Mesenchymal stem cell (in vitro differentiated cells and primary cell): ENCODE measurements at regions not wholly inside any gene's neighbourhood (a gene's known extent, or its start where the extent isn't known, plus 50 kb on each side); places are given as distances from the start of the nearest gene placed in this dataset.

Source experiments
- DNase-seq: peaks from one replicate; pipeline ENCODE4 v3.0.0-alpha.2; 2013
- H2AFZ ChIP-seq: one replicate; pipeline ENCODE4 v1.6.1; 2013; ENCODE audit warnings: low read depth, mild to moderate bottlenecking, control low read depth, inconsistent platforms, low read length, moderate library complexity
- H2AK5ac ChIP-seq: 2 replicates; pipeline ENCODE4 v1.6.1; 2013; ENCODE audit warnings: low read length, moderate library complexity, mild to moderate bottlenecking, inconsistent platforms; ENCODE audit not compliant: severe bottlenecking
- H2BK120ac ChIP-seq: one replicate; pipeline ENCODE4 v1.6.1; 2013; ENCODE audit warnings: low read depth, mild to moderate bottlenecking, inconsistent platforms, low read length, moderate library complexity
- H2BK12ac ChIP-seq, 2 experiments: one replicate each; pipeline ENCODE4 v1.6.1; 2013; ENCODE audit warnings: inconsistent platforms in 2 of 2, low read length in 2 of 2, mild to moderate bottlenecking in 2 of 2, moderate library complexity in 2 of 2, control low read depth in 1 of 2
- H2BK15ac ChIP-seq: one replicate; pipeline ENCODE4 v1.6.1; 2013; ENCODE audit warnings: mild to moderate bottlenecking, low read depth, inconsistent platforms; ENCODE audit not compliant: poor library complexity, severe bottlenecking
- H2BK5ac ChIP-seq: 2 replicates; pipeline ENCODE4 v1.6.1; 2013; ENCODE audit warnings: low read depth, mild to moderate bottlenecking, low read length, control low read depth, inconsistent platforms; ENCODE audit not compliant: poor library complexity, severe bottlenecking
- H3K14ac ChIP-seq, 2 experiments: one replicate each; pipeline ENCODE4 v1.6.1; 2013; ENCODE audit warnings: inconsistent platforms in 2 of 2, low read length in 2 of 2, control low read depth in 1 of 2, mild to moderate bottlenecking in 1 of 2, moderate library complexity in 1 of 2
- H3K18ac ChIP-seq, 2 experiments: one replicate each; pipeline ENCODE4 v1.6.1; 2013; ENCODE audit warnings: inconsistent platforms in 2 of 2, low read length in 2 of 2, control low read depth in 1 of 2, low read depth in 1 of 2, mild to moderate bottlenecking in 1 of 2
- H3K23ac ChIP-seq, 2 experiments: one replicate each; pipeline ENCODE4 v1.6.1; 2013; ENCODE audit warnings: inconsistent platforms in 2 of 2, low read length in 2 of 2, mild to moderate bottlenecking in 2 of 2, moderate library complexity in 2 of 2, control low read depth in 1 of 2
- H3K27ac ChIP-seq: 2 replicates; pipeline ENCODE4 v1.5.1; 2013; ENCODE audit warnings: mild to moderate bottlenecking, moderate library complexity, low read length, control low read depth, inconsistent platforms; ENCODE audit not compliant: poor library complexity, severe bottlenecking
- H3K27me3 ChIP-seq, 2 experiments: 2 replicates each; pipeline versions ENCODE4 v1.6.1 to v1.7.0; 2013; ENCODE audit warnings: low read length in 2 of 2, mild to moderate bottlenecking in 2 of 2, moderate library complexity in 2 of 2, control low read depth in 1 of 2, inconsistent platforms in 1 of 2; ENCODE audit not compliant: control insufficient read depth in 1 of 2, insufficient read depth in 1 of 2
- H3K36me3 ChIP-seq, 2 experiments: 2 replicates each; pipeline versions ENCODE4 v1.6.1 to v1.7.0; 2013; ENCODE audit warnings: low read length in 2 of 2, control low read depth in 1 of 2, inconsistent platforms in 1 of 2, low read depth in 1 of 2, mild to moderate bottlenecking in 1 of 2; ENCODE audit not compliant: insufficient read depth in 2 of 2, control insufficient read depth in 1 of 2
- H3K4ac ChIP-seq, 2 experiments: one replicate each; pipeline ENCODE4 v1.6.1; 2013; ENCODE audit warnings: inconsistent platforms in 2 of 2, low read length in 2 of 2, mild to moderate bottlenecking in 2 of 2, moderate library complexity in 2 of 2, control low read depth in 1 of 2, low read depth in 1 of 2
- H3K4me1 ChIP-seq: 2 replicates; pipeline ENCODE4 v1.6.1; 2013; ENCODE audit warnings: low read depth, low read length, control low read depth; ENCODE audit not compliant: control insufficient read depth, insufficient read depth
- H3K4me2 ChIP-seq: 2 replicates; pipeline ENCODE4 v1.6.1; 2013; ENCODE audit warnings: low read length, mild to moderate bottlenecking, inconsistent platforms; ENCODE audit not compliant: poor library complexity, severe bottlenecking
- H3K4me3 ChIP-seq, 2 experiments: 2 replicates each; pipeline versions ENCODE4 v1.5.1 to v1.7.0; 2013; ENCODE audit warnings: low read length in 2 of 2, mild to moderate bottlenecking in 2 of 2, control low read depth in 1 of 2, low read depth in 1 of 2; ENCODE audit not compliant: insufficient read depth in 1 of 2
- H3K79me1 ChIP-seq: replicated peaks from 2 replicates; pipeline ENCODE4 v1.6.1; 2013; ENCODE audit warnings: mild to moderate bottlenecking, control low read depth, low read length, inconsistent platforms; ENCODE audit not compliant: poor library complexity, severe bottlenecking
- H3K9ac ChIP-seq: 2 replicates; pipeline ENCODE4 v1.7.0; 2013; ENCODE audit warnings: mild to moderate bottlenecking, low read length, moderate library complexity
- H3K9me3 ChIP-seq: 2 replicates; pipeline ENCODE4 v1.7.0; 2013; ENCODE audit warnings: mild to moderate bottlenecking, low read length; ENCODE audit not compliant: control insufficient read depth
- H4K8ac ChIP-seq: one replicate; pipeline ENCODE4 v1.6.1; 2013; ENCODE audit warnings: inconsistent platforms, mild to moderate bottlenecking, low read length, moderate library complexity
- H4K91ac ChIP-seq: one replicate; pipeline ENCODE4 v1.6.1; 2013; ENCODE audit warnings: mild to moderate bottlenecking, low read length, inconsistent platforms
- WGBS: methylation state at CpG from one replicate; pipeline ENCODE4 v1.1.7; 2013; ENCODE audit warnings: mixed read lengths; 5-methylcytosine and 5-hydroxymethylcytosine counted together

DNA sequence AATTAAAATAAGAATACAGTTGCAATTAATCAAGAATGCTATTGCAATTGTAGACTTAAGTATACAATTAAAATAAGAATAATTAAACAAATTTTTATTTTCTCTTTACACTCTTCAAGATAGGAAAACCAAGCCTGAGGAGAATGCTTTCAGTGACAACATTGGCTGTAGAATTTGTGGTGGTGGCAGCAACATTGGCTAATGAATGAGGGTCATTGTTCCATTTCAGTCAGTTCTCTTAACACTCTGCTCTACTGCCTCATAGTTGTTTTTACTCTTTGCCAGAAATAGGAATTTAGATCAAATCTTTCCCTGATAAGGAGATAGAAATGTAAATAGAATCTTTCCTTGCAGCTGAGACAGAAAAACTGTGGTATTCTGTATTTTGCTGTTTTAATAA is 391.6 kb downstream of the PCDH20 start:
- Histone ChIP-seq H3K4me3 (no peak overlapping the region), H4K91ac (no peak overlapping the region), H3K9me3 (no peaks in the 10 kb centered on the region), H3K4ac (no peak overlapping the region), H2BK12ac (no peak overlapping the region), H2BK5ac (no peak overlapping the region), H2AFZ (no peak overlapping the region), H2AK5ac (no peak overlapping the region), H3K18ac (no peak overlapping the region), H3K27me3 (no peaks in the 10 kb centered on the region), H3K79me1 (no peaks in the 10 kb centered on the region), H3K4me2 (no peak overlapping the region), H3K36me3 (no peaks in the 10 kb centered on the region), H3K23ac (no peak overlapping the region), H3K9ac (no peak overlapping the region), H2BK120ac (no peak overlapping the region), H3K14ac (no peak overlapping the region), H2BK15ac (no peak overlapping the region), H4K8ac (no peak overlapping the region), H3K27ac (no peak overlapping the region), H3K4me1 (no peaks in the 10 kb centered on the region)
- no peak for DNase-seq

DNA sequence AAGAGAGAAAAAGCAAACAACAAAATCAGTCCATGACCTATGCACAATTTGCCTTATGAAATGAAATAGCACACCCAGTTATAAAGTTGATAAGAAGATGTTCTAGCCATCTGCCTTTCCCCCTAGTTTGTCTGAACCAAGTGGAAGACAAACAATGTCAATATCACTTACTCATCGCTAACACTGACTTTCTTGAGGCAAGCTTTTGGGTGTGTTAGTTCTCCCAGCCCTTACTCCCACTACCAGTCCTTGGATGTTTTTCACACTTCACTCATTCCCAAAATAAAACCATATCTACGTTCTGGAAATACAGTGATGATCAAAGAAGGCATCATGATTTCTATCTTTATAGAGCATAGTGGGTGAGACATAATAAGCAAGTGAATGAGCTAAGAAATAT is 393.8 kb downstream of the PCDH20 start:
- Histone ChIP-seq H3K27me3 (no peaks in the 10 kb centered on the region), H3K36me3 (no peaks in the 10 kb centered on the region), H3K27ac (no peak overlapping the region), H2AK5ac (no peak overlapping the region), H4K8ac (no peak overlapping the region), H2BK5ac (no peak overlapping the region), H3K4me2 (no peak overlapping the region), H2AFZ (no peak overlapping the region), H3K4me1 (no peaks in the 10 kb centered on the region), H2BK120ac (no peak overlapping the region), H3K23ac (no peak overlapping the region), H3K18ac (no peak overlapping the region), H3K14ac (no peak overlapping the region), H3K9me3 (no peaks in the 10 kb centered on the region), H3K4me3 (no peak overlapping the region), H3K79me1 (no peaks in the 10 kb centered on the region), H4K91ac (no peak overlapping the region), H3K4ac (no peak overlapping the region), H2BK15ac (no peak overlapping the region), H2BK12ac (no peak overlapping the region), H3K9ac (no peak overlapping the region)
- no peak for DNase-seq
- WGBS: 78% methylated on average over 2 of the region's 2 CpGs

GRCh38 chr13:61013796-61014195 is 401.9 kb downstream of the PCDH20 start:
- H2AFZ ChIP-seq: no peak overlapping the region
- H2BK15ac ChIP-seq: no peak overlapping the region
- peaks cover 5% of the 10 kb centered on the region for H3K9me3 ChIP-seq
- H2BK12ac ChIP-seq: no peak overlapping the region
- no peak overlapping the region for H3K4me3 ChIP-seq
- H3K14ac ChIP-seq: no peak overlapping the region
- no peaks in the 10 kb centered on the region for H3K27me3 ChIP-seq
- no peak overlapping the region for H4K8ac ChIP-seq
- H3K4me2 ChIP-seq: no peak overlapping the region
- H2BK5ac ChIP-seq: no peak overlapping the region
- no peak for DNase-seq
- H3K4ac ChIP-seq: no peak overlapping the region
- H4K91ac ChIP-seq: no peak overlapping the region
- H2AK5ac ChIP-seq: no peak overlapping the region
- H3K4me1 ChIP-seq: no peaks in the 10 kb centered on the region
- H3K23ac ChIP-seq: no peak overlapping the region
- H2BK120ac ChIP-seq: no peak overlapping the region
- no peak overlapping the region for H3K18ac ChIP-seq
- H3K79me1 ChIP-seq: no peaks in the 10 kb centered on the region
- H3K36me3 ChIP-seq: no peaks in the 10 kb centered on the region
- H3K9ac ChIP-seq: no peak overlapping the region
- no peak overlapping the region for H3K27ac ChIP-seq
- WGBS: 71% methylated on average over 2 of the region's 2 CpGs

DNA sequence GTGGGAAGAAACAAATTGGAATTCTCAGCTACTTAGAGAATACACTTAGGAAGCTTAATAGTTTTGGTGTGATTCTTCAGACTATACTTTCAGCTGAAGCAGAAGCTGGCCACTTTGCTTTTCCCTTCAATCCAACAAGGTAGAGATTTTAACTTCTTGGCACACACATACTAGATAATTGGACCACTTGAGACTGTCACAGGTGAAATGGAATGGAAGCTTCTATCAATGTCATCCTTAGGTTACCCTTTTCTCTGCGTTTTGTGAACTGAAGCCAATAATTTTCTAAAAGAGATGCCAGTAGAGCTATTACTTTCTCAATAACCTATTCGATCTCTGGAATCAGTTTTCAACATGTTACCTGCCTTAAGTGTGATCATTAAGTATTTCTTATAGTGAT is 405.3 kb downstream of the PCDH20 start:
- H3K36me3 ChIP-seq: no peaks in the 10 kb centered on the region
- H4K91ac ChIP-seq: no peak overlapping the region
- no peak overlapping the region for H2BK12ac ChIP-seq
- H3K27ac ChIP-seq: no peak overlapping the region
- H3K4me1 ChIP-seq: no peaks in the 10 kb centered on the region
- no peak overlapping the region for H3K9ac ChIP-seq
- H2BK5ac ChIP-seq: no peak overlapping the region
- H3K4me3 ChIP-seq: no peak overlapping the region
- H2AK5ac ChIP-seq: no peak overlapping the region
- H3K4ac ChIP-seq: no peak overlapping the region
- H3K79me1 ChIP-seq: no peaks in the 10 kb centered on the region
- no peak overlapping the region for H4K8ac ChIP-seq
- H3K14ac ChIP-seq: no peak overlapping the region
- no peak overlapping the region for H2AFZ ChIP-seq
- DNase-seq: no peak
- H3K18ac ChIP-seq: no peak overlapping the region
- no peak overlapping the region for H2BK120ac ChIP-seq
- WGBS: 75% methylated on average over 1 of the region's 2 CpGs
- no peaks in the 10 kb centered on the region for H3K27me3 ChIP-seq
- H3K23ac ChIP-seq: no peak overlapping the region
- peaks cover 7% of the 10 kb centered on the region for H3K9me3 ChIP-seq
- H2BK15ac ChIP-seq: no peak overlapping the region
- no peak overlapping the region for H3K4me2 ChIP-seq
